ENCODE measurements at regions not wholly inside any gene's neighbourhood (a gene's known extent, or its start where the extent isn't known, plus 50 kb on each side); places are given as distances from the start of the nearest gene placed in this dataset.
"Not testable (repeated sequence)": the region's sequence is repeated elsewhere in the genome, so short reads cannot be mapped to it uniquely, and the experiment has no call there.

DNA sequence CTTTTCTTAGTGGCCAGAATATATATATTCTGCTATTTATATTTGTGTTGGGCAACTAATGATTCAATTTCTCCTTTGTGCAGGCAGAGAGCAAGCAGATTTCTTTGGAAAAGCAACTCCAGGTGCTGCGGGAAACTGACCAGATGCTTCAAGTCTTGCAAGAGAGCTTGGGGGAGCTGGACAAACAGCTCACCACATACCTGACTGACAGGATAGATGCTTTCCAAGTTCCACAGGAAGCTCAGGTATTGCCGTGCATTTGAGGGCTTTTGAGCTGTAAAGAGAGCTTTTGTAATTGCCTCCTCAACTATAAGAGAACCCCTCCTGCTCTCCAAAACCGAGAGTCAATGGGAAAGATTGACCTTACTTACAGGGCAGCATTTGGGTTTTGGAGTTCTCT, 203.5 kb downstream of the UTRN start:
- Histone ChIP-seq H2BK120ac (ENCODE audit: low read depth, low read length) (no peak overlapping the region), H4K5ac (ENCODE audit: low read length) (no peak overlapping the region), H3K4me2 (ENCODE audit: low read length) (no peak overlapping the region), H3K36me3 (ENCODE audit: control insufficient read depth, insufficient read depth, low read length) (peaks cover 4% of the 10 kb centered on the region), H2BK5ac (ENCODE audit: low read length) (no peak overlapping the region), H4K8ac (ENCODE audit: low read depth, low read length) (no peak overlapping the region), H3K23ac (ENCODE audit: low read length) (no peak overlapping the region), H3K27ac (ENCODE audit: low read depth, low read length) (no peak overlapping the region), H3K27me3 (ENCODE audit: insufficient read depth, low read length, poor library complexity) (no peaks in the 10 kb centered on the region), H3K18ac (ENCODE audit: low read length) (no peak overlapping the region), H3K4ac (ENCODE audit: low read depth, low read length) (no peak overlapping the region), H3K56ac (ENCODE audit: low read length) (no peak overlapping the region), H2BK15ac (replicated peaks; ENCODE audit: low read depth) (no peak overlapping the region), H3K79me1 (ENCODE audit: low read length) (no peaks in the 10 kb centered on the region), H3K4me1 (ENCODE audit: control insufficient read depth, low read depth, low read length) (no peaks in the 10 kb centered on the region), H3K4me3 (ENCODE audit: low read length) (no peak overlapping the region), H3K79me2 (ENCODE audit: control insufficient read depth, insufficient read depth, low read length) (no peaks in the 10 kb centered on the region), H3K9ac (ENCODE audit: low read length) (no peak overlapping the region), H2AK5ac (ENCODE audit: low read length) (no peak overlapping the region)
- DNase-seq, result no peak
- WGBS (ENCODE audit: extremely low coverage, insufficient coverage, low lambda C conversion rate), result no CpG with 5 or more reads among the region's 3 CpGs

DNA sequence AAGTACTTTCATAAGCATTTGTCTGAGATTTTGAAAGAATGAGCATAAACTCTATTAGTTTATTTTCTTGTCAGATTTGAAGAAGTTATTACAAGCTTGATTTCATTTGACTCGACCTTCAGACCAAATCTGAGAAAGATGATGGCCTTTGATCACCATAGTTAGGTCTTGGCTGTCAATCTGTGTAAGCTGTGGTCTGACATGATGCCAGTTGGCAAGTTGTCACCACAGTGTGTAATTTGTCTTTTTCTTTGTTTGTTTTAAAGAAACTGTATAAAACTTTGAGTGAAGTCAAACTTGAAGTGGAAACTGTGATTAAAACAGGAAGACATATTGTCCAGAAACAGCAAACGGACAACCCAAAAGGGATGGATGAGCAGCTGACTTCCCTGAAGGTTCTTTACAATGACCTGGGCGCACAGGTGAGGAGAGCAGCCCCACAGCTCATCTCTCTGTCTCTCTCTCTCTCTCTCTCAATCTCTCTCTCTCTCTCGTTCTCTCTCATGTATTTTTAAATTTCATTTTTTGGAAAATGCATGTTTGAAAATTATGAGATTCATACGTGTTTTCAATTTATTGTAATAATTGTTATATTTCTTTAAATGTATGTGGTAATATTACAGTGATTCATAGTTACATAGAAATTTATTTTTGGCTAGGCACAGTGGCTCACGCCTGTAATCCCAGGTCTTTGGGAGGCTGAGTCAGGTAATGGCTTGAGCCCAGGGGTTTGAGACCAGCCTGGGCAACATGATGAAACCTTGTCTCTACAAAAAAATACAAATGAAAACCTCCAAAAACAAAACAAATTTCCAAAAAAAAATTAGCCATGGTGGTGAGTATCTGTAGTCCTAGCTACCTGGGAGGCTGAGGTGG, 208.1 kb downstream of the UTRN start:
- H2AK5ac ChIP-seq (ENCODE audit: low read length), result no peak overlapping the region
- H3K18ac ChIP-seq (ENCODE audit: low read length), result no peak overlapping the region
- H2BK15ac ChIP-seq (replicated peaks; ENCODE audit: low read depth), result no peak overlapping the region
- H3K27ac ChIP-seq (ENCODE audit: low read depth, low read length), result no peak overlapping the region
- H2BK120ac ChIP-seq (ENCODE audit: low read depth, low read length), result no peak overlapping the region
- H3K4ac ChIP-seq (ENCODE audit: low read depth, low read length), result no peak overlapping the region
- no peak overlapping the region for H3K4me2 ChIP-seq (ENCODE audit: low read length)
- no peak overlapping the region for H3K23ac ChIP-seq (ENCODE audit: low read length)
- H2BK5ac ChIP-seq (ENCODE audit: low read length), result no peak overlapping the region
- no peak overlapping the region for H4K8ac ChIP-seq (ENCODE audit: low read depth, low read length)
- no peak overlapping the region for H4K5ac ChIP-seq (ENCODE audit: low read length)
- H3K36me3 ChIP-seq (ENCODE audit: control insufficient read depth, insufficient read depth, low read length), result no peaks in the 10 kb centered on the region
- no peaks in the 10 kb centered on the region for H3K79me1 ChIP-seq (ENCODE audit: low read length)
- no peak for DNase-seq
- no peaks in the 10 kb centered on the region for H3K27me3 ChIP-seq (ENCODE audit: insufficient read depth, low read length, poor library complexity)
- no peak overlapping the region for H3K9ac ChIP-seq (ENCODE audit: low read length)
- no peaks in the 10 kb centered on the region for H3K4me1 ChIP-seq (ENCODE audit: control insufficient read depth, low read depth, low read length)
- WGBS (ENCODE audit: extremely low coverage, insufficient coverage, low lambda C conversion rate), result 100% methylated on average over 1 of the region's 6 CpGs
- H3K79me2 ChIP-seq (ENCODE audit: control insufficient read depth, insufficient read depth, low read length), result no peaks in the 10 kb centered on the region
- H3K4me3 ChIP-seq (ENCODE audit: low read length), result no peak overlapping the region
- no peak overlapping the region for H3K56ac ChIP-seq (ENCODE audit: low read length)

DNA sequence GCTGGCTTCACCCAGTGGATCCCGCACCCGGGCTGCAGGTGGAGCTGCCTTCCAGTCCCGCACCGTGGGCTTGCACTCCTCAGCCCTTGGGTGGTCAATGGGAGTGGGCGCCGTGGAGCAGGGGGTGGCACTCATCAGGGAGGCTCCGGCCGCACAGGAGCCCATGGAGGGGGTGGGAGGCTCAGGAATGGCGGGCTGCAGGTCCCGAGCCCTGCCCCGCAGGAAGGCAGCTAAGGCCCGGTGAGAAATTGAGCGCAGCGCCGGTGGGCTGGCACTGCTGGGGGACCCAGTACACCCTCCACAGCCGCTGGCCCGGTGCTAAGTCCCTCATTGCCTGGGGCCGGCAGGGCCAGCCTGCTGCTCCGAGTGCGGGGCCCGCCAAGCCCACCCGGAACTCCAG, 209.9 kb downstream of the UTRN start:
- not testable (repeated sequence) for H2BK15ac ChIP-seq (replicated peaks; ENCODE audit: low read depth); H4K5ac ChIP-seq (ENCODE audit: low read length); H2BK120ac ChIP-seq (ENCODE audit: low read depth, low read length); H3K4me3 ChIP-seq (ENCODE audit: low read length); H3K4me2 ChIP-seq (ENCODE audit: low read length); H3K9ac ChIP-seq (ENCODE audit: low read length); H3K27ac ChIP-seq (ENCODE audit: low read depth, low read length); H3K4me1 ChIP-seq (ENCODE audit: control insufficient read depth, low read depth, low read length); H2BK5ac ChIP-seq (ENCODE audit: low read length); H3K79me2 ChIP-seq (ENCODE audit: control insufficient read depth, insufficient read depth, low read length); H3K27me3 ChIP-seq (ENCODE audit: insufficient read depth, low read length, poor library complexity); H3K79me1 ChIP-seq (ENCODE audit: low read length); DNase-seq; H3K36me3 ChIP-seq (ENCODE audit: control insufficient read depth, insufficient read depth, low read length); H3K56ac ChIP-seq (ENCODE audit: low read length); H3K4ac ChIP-seq (ENCODE audit: low read depth, low read length); H3K18ac ChIP-seq (ENCODE audit: low read length); H2AK5ac ChIP-seq (ENCODE audit: low read length); H3K23ac ChIP-seq (ENCODE audit: low read length); H4K8ac ChIP-seq (ENCODE audit: low read depth, low read length)
- WGBS (ENCODE audit: extremely low coverage, insufficient coverage, low lambda C conversion rate), result no CpG with 5 or more reads among the region's 22 CpGs

DNA sequence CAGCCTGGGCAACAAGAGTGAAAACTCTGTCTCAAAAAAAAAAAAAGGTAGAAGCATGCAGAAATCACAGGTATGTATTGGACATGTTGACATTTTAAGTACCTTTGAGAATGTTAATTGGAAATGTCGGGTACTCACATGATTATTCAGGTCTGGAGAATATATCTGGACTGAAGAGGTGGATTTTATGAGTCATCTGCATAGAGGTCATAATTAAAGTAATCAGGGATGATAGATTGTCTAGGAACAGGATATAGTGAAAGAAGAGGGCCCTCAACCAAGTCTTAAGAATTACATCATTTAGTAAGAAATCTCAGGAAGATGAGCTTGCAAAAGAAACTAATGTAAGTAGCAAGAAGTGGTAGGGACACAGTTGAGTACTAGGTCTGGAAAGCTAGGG, 212.5 kb downstream of the UTRN start:
- Histone ChIP-seq H3K18ac (ENCODE audit: low read length) (no peak overlapping the region), H2BK5ac (ENCODE audit: low read length) (no peak overlapping the region), H2BK120ac (ENCODE audit: low read depth, low read length) (no peak overlapping the region), H3K36me3 (ENCODE audit: control insufficient read depth, insufficient read depth, low read length) (no peaks in the 10 kb centered on the region), H4K8ac (ENCODE audit: low read depth, low read length) (no peak overlapping the region), H3K4me2 (ENCODE audit: low read length) (no peak overlapping the region), H2BK15ac (replicated peaks; ENCODE audit: low read depth) (no peak overlapping the region), H3K4me3 (ENCODE audit: low read length) (no peak overlapping the region), H3K4ac (ENCODE audit: low read depth, low read length) (no peak overlapping the region), H3K23ac (ENCODE audit: low read length) (no peak overlapping the region), H2AK5ac (ENCODE audit: low read length) (no peak overlapping the region), H3K79me1 (ENCODE audit: low read length) (no peaks in the 10 kb centered on the region), H3K4me1 (ENCODE audit: control insufficient read depth, low read depth, low read length) (no peaks in the 10 kb centered on the region), H3K79me2 (ENCODE audit: control insufficient read depth, insufficient read depth, low read length) (no peaks in the 10 kb centered on the region), H3K27ac (ENCODE audit: low read depth, low read length) (no peak overlapping the region), H4K5ac (ENCODE audit: low read length) (no peak overlapping the region), H3K27me3 (ENCODE audit: insufficient read depth, low read length, poor library complexity) (no peaks in the 10 kb centered on the region), H3K9ac (ENCODE audit: low read length) (no peak overlapping the region), H3K56ac (ENCODE audit: low read length) (no peak overlapping the region)
- no peak for DNase-seq
- WGBS (ENCODE audit: extremely low coverage, insufficient coverage, low lambda C conversion rate), result no CpG with 5 or more reads among the region's 1 CpG

DNA sequence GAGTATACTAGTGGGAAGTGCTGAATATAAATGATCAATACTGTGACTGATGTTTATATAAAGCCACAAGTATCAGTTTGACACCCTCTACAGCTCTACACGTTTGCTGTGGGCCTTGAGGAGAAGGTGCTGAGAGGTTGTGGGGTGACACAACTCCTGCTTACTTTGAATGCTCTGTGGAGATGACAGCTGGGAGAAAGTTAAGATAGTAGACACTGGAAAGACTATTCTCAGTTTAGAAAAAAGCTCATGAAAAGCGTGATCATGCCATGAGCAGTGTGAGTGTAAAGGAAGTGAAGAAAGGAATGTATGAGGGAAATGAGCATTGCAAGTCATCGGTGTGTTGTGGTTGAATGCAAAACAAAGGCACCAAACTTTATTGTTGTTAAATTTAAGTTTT, 215.8 kb downstream of the UTRN start:
- Histone ChIP-seq H3K27me3 (ENCODE audit: insufficient read depth, low read length, poor library complexity) (no peaks in the 10 kb centered on the region), H3K79me2 (ENCODE audit: control insufficient read depth, insufficient read depth, low read length) (no peaks in the 10 kb centered on the region), H2AK5ac (ENCODE audit: low read length) (no peak overlapping the region), H3K23ac (ENCODE audit: low read length) (no peak overlapping the region), H3K4ac (ENCODE audit: low read depth, low read length) (no peak overlapping the region), H3K4me2 (ENCODE audit: low read length) (no peak overlapping the region), H3K27ac (ENCODE audit: low read depth, low read length) (no peak overlapping the region), H3K9ac (ENCODE audit: low read length) (no peak overlapping the region), H3K36me3 (ENCODE audit: control insufficient read depth, insufficient read depth, low read length) (no peaks in the 10 kb centered on the region), H3K56ac (ENCODE audit: low read length) (no peak overlapping the region), H3K4me3 (ENCODE audit: low read length) (no peak overlapping the region), H4K8ac (ENCODE audit: low read depth, low read length) (no peak overlapping the region), H3K4me1 (ENCODE audit: control insufficient read depth, low read depth, low read length) (no peaks in the 10 kb centered on the region), H2BK5ac (ENCODE audit: low read length) (no peak overlapping the region), H2BK15ac (replicated peaks; ENCODE audit: low read depth) (no peak overlapping the region), H4K5ac (ENCODE audit: low read length) (no peak overlapping the region), H3K18ac (ENCODE audit: low read length) (no peak overlapping the region), H3K79me1 (ENCODE audit: low read length) (no peaks in the 10 kb centered on the region), H2BK120ac (ENCODE audit: low read depth, low read length) (no peak overlapping the region)
- no CpG with 5 or more reads among the region's 3 CpGs for WGBS (ENCODE audit: extremely low coverage, insufficient coverage, low lambda C conversion rate)
- no peak for DNase-seq

DNA sequence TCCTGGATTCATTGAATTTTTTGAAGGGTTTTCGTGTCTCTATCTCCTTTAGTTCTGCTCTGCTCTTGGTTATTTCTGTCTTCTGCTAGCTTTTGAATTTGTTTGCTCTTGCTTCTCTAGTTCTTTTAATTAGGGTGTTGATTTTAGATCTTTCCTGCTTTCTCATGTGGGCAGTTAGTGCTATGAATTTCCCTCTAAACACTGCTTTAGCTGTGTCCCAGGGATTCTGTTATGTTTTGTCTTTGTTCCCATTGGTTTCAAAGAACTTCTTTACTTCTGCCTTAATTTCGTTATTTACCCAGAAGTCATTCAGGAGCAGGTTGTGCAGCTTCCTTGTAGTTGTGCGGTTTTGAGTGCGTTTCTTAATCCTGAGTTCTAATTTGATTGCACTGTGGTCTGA, 220.1 kb downstream of the UTRN start:
- not testable (repeated sequence) for H3K4ac ChIP-seq (ENCODE audit: low read depth, low read length); H2BK5ac ChIP-seq (ENCODE audit: low read length); H3K18ac ChIP-seq (ENCODE audit: low read length); H2AK5ac ChIP-seq (ENCODE audit: low read length); H4K8ac ChIP-seq (ENCODE audit: low read depth, low read length); H3K36me3 ChIP-seq (ENCODE audit: control insufficient read depth, insufficient read depth, low read length); H2BK15ac ChIP-seq (replicated peaks; ENCODE audit: low read depth); H3K79me2 ChIP-seq (ENCODE audit: control insufficient read depth, insufficient read depth, low read length); H3K4me1 ChIP-seq (ENCODE audit: control insufficient read depth, low read depth, low read length); H3K4me3 ChIP-seq (ENCODE audit: low read length); H3K27ac ChIP-seq (ENCODE audit: low read depth, low read length); H3K4me2 ChIP-seq (ENCODE audit: low read length); H3K56ac ChIP-seq (ENCODE audit: low read length); H3K27me3 ChIP-seq (ENCODE audit: insufficient read depth, low read length, poor library complexity); H4K5ac ChIP-seq (ENCODE audit: low read length); H2BK120ac ChIP-seq (ENCODE audit: low read depth, low read length); H3K23ac ChIP-seq (ENCODE audit: low read length); DNase-seq; H3K9ac ChIP-seq (ENCODE audit: low read length); H3K79me1 ChIP-seq (ENCODE audit: low read length)
- no CpG with 5 or more reads among the region's 4 CpGs for WGBS (ENCODE audit: extremely low coverage, insufficient coverage, low lambda C conversion rate)
